HG03039 (cell line): ENCODE measurements at regions not wholly inside any gene's neighbourhood (a gene's known extent, or its start where the extent isn't known, plus 50 kb on each side); places are given as distances from the start of the nearest gene placed in this dataset.
"Not testable (repeated sequence)": the region's sequence is repeated elsewhere in the genome, so short reads cannot be mapped to it uniquely, and the experiment has no call there.

Experiments used
- ATAC-seq: cut with Tn5 transposase; IDR thresholded peaks from one replicate; pipeline ENCODE4 v1.9.1; 2021; ENCODE audit warnings: mild to moderate bottlenecking, moderate library complexity; ENCODE audit not compliant: unreplicated experiment

DNA sequence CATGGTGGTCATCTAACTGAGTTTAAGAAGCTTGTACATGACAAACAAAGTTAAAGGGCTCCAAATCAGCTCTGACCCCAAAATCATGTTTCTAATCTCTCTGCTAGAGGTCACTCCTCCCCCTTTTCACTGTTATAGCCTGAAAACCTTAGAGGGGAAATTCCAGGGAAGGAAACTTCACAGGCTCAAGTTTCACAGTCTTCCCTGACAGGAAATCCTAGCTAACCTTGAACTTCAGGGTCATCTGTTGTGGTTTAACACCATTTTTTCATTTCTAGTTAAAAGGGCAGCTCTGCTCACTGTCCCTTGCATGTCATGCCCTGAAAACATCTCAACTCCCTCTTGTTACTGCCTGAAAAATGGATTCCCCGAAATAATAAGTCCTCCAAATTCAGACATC, 104.4 kb upstream of the BMP2 start:
- ATAC-seq = no peak

DNA sequence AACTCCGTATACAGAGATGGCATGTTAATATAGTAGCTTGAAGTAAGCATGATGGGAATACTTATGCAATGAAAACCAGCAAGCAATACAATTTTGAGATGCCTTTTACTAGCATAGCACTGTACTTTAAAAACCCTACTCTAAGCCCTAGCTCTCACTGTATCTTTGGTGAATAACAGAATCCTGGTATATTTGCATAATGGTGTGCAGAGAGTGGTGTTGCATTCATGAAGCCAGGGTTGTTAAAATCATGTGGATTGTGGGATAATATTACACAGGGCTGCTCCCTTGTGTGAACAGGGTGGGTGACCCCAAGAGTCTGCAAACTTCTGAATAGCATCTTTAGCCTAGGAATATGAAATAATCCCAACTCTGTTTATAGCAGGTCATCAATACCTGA, 105.2 kb upstream of the BMP2 start:
- no peak for ATAC-seq

DNA sequence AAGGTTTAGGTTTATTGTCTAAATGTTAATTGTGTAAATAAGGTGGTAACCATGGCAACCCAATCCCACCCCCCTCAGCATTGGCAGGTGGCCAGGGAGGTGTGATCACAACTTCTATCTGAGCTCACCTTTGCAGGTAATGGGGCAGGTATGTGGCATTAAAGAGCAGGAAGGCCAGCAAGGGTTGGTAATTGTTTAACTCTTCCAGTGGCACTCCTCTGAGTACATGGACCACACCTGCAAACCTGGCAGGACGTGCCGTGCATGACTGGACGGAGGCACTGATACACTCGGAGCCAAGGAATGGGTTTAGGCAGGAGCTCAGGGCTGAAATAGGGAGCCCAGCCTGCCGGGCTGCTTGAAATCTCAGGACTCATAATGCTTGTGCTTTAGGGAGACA, 107.0 kb upstream of the BMP2 start:
- ATAC-seq = no peak

DNA sequence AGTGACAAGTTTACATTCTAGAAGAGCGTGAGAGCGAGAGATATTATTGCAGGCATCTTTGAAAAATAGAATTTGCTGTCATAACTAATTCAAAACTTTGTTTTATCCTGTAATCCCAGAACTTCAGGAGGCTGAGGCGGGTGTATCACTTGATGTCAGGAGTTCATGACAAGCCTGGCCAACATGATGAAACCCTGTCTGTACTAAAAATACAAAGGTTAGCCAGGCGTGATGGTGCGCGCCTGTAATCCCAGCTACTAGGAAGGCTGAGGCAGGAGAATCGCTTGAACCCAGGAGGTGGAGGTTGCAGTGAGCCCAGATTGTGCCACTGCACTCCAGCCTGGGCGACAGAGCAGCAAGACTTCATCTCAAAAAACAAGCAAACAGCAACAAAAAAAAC, 108.6 kb upstream of the BMP2 start:
- ATAC-seq = not testable (repeated sequence)

DNA sequence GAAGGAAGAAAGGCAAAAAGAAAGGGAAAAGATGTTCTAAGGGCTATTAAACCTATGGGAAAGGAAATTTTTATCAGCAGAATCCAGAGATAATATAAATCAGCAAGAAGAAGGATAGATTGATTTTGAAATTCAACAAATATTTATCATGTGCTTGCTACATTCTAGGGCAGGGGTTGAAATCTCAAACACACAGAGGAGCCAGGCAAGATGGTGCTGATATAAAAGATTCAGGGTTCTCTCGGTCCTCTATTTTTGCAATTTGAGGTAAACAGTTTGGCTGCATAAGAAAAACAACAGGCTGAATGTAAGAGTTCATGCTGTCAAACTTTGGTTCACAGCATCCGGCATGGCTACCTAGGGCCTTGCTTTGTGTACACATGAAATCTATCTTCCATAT, 109.6 kb upstream of the BMP2 start:
- no peak for ATAC-seq

DNA sequence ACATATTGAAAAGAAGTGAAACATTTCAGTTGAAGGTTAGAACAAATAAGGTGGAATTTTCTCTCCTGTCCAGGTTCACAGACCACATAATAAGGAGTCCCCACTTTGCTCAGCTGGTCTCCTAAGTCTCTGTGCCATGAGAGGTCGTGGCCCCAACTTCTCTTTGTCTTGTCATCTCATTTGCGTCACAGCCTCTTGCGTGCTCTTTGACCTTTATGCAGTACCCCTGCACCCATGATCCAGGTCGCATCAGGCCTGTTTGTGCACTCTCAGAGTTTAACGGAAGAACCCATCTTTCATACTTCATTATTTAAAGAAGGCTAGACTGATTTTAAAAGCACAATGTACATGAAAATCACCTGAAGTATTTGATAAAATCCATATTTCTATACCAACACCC, 110.4 kb upstream of the BMP2 start:
- ATAC-seq = no peak

DNA sequence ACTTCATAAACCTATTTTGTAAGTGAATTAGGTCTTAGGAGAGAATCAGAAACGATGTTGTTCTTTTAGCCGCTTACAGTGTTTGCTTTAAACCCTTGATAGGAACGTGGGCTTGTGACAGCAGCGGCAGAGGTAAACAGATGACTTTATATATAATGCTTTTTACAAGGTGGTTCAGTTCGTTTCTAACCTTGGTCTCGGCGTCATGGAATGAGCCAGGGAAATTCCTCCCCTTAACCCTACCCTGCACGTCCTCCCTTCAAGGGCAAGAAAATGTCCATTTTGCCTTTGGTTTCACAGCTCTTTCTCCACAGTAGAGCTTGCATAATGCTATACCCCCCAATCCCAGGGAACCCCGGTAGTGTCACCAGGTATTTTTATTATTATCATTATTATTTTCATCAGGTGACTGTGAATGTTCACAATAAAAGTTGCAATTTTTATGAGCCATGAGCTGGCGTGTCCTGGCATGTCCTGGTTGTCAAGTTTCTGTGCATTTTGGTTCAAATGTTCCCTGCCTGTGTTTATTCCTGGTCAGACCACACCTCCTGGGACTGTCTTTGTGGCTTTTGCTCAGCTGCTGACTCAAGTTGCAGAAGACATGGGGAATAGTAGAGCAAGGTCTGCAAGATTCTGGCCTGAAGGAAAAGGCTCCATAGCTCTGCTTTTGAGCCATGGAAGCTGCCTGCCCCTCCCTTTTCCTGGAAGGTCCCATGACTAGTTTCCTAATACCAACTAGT, 112.8 kb upstream of the BMP2 start:
- no peak for ATAC-seq

DNA sequence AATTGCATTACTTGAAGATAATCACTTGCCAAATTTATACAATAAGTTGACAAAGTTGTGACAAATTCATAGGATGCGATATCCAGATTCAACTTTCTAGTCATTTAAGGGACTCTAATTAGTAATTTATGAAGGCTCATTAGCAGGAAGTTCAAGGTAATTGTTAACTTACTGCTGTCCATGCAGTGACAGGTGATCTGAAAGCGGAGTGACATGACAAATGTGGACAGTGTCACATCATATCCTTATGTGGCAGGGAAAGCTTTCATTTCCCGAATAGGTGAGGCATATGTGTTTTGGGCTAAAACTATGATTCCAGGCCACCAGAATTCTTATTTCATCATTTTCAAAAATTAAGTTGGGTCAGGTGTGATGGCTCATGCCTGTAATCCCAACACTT, 115.9 kb upstream of the BMP2 start:
- ATAC-seq = no peak

DNA sequence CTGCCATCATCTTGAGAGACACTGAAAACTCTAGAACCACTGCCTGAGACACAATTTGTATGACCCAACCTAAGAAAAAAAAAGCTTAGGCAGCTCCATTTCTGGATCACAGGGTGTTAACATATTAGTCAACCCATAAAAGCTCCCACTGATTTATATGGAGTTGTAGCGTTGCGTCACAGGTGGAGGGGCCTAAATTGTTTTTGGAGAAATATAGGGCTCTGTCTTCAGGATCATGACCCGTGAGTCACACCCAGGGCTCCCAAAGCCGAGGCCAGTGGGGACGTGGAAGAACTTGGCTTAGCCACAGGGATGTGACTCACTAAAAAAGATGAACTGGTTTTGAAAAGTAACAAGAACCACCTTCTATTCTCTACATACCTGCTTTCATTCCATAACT, 116.5 kb upstream of the BMP2 start:
- no peak for ATAC-seq

DNA sequence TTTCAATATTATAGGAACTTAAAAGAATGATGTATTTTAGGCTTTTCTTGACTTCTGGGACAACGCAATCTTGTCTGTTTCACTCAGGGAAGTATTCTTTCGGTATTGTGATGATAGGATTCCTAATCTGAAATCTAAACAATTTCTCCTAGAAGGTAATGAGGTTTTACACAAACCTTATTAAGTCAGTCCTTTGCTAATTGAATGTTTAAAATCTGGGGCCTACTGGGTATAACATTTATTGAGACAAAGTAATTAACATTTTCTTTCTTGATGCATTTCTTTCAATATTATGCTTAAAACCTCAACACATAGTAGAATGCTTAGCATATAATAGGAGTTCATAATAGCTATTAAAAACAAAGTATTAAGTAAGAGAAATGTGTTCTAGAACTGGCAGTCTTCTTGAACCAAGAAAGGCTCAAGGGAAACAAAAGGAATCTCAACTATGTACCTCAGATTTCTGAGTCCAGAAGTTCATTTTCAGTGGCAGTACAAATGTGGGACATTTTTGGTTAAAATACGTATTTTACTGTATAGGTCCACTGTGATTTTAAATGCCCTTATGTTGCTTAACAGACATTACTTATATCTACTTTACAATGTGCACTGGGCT, 121.4 kb upstream of the BMP2 start:
- ATAC-seq = no peak

DNA sequence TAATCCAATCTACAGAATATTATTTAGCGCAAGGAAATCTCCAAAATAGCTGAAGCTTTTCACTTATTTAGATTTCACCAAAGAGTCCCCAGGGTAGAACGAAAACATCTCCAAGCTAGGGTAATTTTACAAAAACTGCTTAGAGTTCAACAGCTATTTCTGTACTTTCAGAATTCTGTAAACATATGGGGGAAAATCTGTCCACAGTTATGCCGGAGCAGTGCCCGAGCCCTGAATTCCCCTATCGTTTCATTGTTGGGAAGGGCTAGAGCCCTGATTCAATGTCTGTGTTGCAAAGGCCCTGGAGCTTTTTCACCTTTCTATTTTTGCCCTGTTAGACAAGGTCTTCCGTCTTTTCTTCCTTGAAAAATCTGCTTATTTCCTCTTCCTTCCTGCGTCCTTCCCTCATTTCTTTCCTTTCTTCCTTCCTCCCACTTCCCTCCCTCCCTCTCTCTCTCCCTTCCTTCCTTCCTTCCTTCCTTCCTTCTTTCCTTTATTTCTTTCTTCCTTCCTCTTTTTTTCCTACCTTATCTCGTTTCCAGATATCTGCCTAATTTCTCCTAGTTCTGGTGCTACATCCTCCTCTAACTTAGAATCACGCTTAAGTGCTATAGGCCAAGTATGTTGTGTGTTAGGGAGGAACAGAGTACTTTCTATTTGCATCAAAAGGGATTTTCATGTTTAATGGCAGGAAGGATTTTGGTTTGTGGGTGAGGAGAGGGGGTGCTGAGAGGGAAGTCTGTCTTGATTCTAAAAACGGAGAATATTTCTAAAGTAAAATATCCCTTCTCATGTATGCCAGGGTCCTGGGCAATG, 122.5 kb upstream of the BMP2 start:
- ATAC-seq = no peak

DNA sequence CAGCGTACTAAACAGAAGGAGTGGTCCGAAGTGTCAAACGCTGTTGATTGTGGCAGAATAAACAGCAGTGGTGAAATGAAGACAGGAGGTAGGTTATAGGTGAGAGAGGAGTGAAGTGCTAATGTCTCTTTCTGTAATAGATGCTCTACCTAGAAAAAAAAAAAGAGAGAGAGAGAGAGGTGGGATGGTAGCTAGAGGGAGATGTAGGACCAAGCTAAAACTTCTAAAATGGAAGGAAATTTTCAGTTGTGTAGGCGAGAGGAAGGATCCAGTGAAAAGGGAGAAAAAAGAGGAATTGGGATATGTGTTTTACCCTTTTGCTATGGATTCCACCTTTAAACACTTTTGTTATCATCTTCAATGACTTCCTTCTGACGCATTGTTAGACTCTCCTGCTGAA, 126.5 kb upstream of the BMP2 start:
- no peak for ATAC-seq

DNA sequence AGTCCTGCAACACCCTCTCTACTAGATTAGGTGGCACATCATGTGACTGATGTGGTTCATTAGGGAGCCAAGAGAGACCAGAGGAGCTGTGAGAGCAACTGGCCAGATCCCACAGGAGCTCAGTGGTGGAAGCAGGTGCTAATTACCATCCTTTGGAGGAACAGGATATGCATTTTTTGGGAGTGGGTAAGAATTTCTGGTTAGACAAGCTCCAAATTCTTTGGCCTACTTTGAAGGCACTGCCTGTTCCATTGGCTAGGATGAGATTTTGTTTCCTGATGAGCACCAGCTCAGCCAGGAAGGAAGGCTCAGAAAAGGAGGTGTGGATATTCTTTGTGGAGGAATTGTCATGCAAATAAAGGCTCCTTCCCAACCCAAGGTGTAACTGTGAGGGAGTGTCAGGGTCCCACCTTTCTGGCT, 130.3 kb upstream of the BMP2 start:
- ATAC-seq = no peak

DNA sequence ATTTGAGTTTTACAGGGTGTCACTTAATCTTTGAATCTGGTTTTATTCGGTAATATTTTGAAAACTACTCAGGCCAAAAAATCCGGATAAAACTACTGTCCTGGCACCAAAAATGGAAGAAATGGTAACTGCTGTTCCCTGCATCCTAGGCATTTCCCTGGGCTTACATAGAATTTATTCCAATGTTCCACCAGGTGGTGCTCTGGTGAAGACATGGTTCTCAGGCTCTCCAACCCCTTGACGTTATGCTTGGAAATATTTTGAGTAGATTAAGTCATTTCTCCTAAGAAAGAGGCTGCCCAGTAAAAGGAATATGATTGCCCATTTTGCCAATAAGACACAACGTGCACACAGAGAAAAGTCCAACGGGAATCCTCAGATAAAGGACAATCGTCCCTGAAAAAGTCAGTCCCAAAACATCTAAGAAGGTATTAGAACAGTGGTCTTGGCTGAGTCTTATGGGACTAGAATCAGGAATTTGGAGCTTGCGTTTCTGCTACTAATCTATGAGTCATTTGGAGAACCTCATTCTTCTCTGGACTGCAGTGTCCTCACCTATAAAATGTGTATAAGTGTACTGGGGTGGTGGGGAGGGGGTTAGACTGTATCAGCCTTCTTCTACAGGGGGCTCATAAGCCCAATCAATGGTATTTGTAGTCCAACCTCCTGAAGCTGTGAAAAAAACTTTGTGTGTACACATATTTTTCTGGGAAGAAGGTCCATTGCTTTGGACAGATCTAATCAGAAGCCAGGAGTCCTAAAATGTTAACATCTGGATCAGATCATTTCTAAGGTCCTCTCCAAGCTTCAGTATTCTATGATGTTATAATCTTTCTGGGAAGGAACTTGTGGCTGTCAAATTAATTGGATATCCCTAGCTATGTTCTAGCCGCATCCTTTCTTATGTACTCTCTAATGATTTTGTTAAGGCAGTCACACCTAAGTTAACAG, 131.0 kb upstream of the BMP2 start:
- ATAC-seq = no peak

DNA sequence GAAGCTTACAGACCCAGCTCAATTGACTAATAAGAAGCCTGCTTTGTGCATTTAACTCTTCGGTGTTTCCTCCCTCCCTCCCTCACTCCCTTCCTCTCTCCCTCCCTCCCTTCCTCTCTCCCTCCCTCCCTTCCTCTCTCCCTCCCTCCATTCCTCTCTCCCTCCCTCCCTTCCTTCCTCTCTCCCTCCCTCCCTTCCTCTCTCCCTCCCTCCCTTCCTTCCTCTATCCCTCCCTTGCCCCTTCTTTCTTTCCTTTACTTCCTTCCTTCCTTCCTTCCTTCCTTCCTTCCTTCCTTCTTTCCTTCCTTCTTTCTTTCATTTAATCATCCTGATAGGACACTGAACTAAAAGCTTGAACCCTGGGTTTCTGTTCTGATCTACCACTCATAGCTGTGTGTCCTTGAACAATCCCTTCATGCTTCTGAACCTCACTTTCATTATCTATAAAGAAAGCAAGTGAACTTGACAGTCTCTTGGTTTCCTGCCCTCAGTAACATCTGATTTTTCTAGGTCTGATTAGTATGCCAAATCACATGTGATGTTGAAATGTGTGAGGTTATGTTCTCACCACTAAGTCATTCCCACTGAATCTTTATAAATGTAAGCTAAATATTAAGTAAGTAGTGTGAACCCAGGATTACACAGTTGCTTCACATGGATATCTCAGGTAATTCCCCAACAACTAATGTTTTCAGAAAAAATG, 132.3 kb upstream of the BMP2 start:
- ATAC-seq = no peak

DNA sequence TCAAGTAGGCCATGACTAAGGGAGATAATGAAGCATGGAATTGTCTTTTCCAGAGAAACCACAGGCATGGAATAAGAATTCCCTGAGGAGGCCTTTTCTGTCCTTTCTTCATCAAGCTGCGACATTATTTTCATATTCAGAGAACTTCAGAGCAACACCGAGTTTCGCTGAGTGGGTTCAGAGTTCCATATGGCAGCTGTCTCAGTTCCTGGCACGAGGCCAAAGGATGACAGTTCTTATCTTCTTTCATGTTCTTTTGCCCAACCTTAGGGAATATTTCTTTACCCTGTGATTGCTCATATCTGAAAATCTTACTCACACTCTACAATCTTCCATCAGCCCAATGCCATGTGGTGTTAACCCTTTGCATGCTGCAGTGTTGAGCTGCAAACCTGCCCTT, 135.3 kb upstream of the BMP2 start:
- no peak for ATAC-seq

DNA sequence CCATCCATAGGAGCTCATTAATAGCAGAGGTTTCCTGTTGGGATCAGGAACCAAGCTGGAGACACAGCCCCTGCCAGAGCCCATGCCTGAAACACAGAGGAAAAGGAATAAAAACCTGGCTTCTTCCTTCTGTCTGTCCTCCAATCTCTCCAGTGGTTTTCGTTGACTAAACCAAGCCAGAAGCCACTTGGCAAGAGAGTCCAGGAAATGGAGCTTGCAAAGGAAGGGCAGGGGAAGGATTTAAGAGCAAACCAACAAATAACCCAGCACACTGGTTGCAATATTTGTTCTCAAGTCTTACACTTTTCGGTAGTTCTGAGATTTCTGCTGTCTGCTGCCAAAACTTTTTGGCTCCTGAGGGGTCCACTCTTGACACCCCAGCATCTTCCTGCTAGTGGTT, 137.0 kb upstream of the BMP2 start:
- no peak for ATAC-seq

DNA sequence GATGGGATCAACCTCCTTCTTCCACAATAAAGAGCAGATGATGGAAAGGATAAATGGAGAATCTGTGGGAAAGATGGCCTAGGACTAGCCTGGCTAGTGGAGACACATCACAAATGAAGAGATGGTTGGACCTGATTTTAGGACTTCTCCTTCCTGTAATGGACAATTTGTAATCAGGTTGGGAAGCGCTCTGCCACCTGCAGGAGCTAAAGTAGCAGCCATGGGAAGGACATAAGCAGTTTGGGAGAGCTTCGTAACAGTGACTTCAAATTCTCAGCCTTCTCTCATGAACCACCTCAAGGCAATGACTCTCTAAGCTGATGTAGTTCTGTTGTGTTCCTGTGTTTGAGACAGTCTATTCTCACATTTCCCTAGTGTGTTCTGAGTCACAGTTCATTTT, 137.9 kb upstream of the BMP2 start:
- ATAC-seq = no peak

DNA sequence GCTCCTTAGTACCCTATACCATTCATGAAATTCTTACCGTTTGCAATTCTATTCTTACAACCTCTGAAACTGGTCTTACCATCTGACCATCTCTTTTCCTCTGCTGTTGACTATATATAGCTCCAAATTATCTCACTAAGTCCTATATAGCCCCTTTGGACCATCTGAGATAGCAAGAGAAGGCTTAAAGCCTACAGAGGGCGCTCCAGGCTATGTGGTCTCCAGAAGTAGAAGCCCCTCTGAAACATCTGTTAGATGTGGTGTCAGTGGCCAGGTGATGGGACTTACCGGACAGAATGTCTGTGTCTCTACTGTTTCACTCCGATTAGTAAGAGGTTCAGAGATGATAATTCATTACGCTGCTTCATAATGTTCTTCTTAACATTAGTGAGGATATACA, 140.7 kb upstream of the BMP2 start:
- no peak for ATAC-seq

DNA sequence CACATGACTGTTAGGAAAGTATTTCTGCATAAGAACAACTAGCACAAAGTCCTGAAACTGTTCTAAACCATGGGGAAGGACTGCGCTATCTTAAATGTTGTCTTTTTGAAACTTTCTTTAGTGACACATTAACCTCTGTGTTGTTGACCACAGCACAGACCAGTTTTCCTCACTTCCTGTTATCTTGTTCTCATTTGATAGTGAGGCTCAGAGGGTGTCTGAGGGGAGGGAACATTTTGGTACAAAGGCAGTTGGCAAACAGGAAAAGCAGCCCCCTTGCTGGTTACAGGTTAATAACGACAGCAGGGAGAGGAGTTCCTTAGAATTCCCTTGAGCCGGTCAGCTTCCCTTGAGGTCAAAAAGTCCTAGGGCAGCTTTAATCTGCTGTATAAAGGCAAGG, 143.5 kb upstream of the BMP2 start:
- ATAC-seq = peak; percentile 87
